ENCODE measurements at regions not wholly inside any gene's neighbourhood (a gene's known extent, or its start where the extent isn't known, plus 50 kb on each side); places are given as distances from the start of the nearest gene placed in this dataset.

GRCh38 chr16:52184336-52184735, 362.6 kb downstream of the TOX3 start:
- Histone ChIP-seq H3K4me2 (ENCODE audit: insufficient read depth, low read length) (no peak overlapping the region), H4K20me1 (ENCODE audit: insufficient read depth, low read length) (no peaks in the 10 kb centered on the region), H2AFZ (ENCODE audit: low read length) (no peak overlapping the region), H3K27me3 (ENCODE audit: insufficient read depth, low read length) (no peaks in the 10 kb centered on the region), H3K9me3 (ENCODE audit: low read depth, low read length) (no peaks in the 10 kb centered on the region), H3K27ac (ENCODE audit: low read depth, low read length) (no peak overlapping the region), H3K79me2 (ENCODE audit: insufficient read depth, low read length) (no peaks in the 10 kb centered on the region), H3K4me1 (ENCODE audit: insufficient read depth, low read length) (no peaks in the 10 kb centered on the region), H3K36me3 (ENCODE audit: insufficient read depth, low read length) (no peaks in the 10 kb centered on the region), H3K4me3 (ENCODE audit: insufficient read depth, low read length) (no peak overlapping the region)
- DNase-seq (ENCODE audit: insufficient read length, low spot score, missing footprints) = no peak
- TF ChIP-seq, protein P1, sequence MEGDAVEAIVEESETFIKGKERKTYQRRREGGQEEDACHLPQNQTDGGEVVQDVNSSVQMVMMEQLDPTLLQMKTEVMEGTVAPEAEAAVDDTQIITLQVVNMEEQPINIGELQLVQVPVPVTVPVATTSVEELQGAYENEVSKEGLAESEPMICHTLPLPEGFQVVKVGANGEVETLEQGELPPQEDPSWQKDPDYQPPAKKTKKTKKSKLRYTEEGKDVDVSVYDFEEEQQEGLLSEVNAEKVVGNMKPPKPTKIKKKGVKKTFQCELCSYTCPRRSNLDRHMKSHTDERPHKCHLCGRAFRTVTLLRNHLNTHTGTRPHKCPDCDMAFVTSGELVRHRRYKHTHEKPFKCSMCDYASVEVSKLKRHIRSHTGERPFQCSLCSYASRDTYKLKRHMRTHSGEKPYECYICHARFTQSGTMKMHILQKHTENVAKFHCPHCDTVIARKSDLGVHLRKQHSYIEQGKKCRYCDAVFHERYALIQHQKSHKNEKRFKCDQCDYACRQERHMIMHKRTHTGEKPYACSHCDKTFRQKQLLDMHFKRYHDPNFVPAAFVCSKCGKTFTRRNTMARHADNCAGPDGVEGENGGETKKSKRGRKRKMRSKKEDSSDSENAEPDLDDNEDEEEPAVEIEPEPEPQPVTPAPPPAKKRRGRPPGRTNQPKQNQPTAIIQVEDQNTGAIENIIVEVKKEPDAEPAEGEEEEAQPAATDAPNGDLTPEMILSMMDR (IDR thresholded peaks at IDR 0.05; ENCODE audit: extremely low read depth, low read depth, low read length) = no peak

- Histone ChIP-seq H2AFZ (ENCODE audit: low read length) (no peak overlapping the region), H3K36me3 (ENCODE audit: insufficient read depth, low read length) (no peaks in the 10 kb centered on the region), H3K27me3 (ENCODE audit: insufficient read depth, low read length) (no peaks in the 10 kb centered on the region), H3K79me2 (ENCODE audit: insufficient read depth, low read length) (no peaks in the 10 kb centered on the region), H3K4me3 (ENCODE audit: insufficient read depth, low read length) (no peak overlapping the region), H3K4me1 (ENCODE audit: insufficient read depth, low read length) (no peaks in the 10 kb centered on the region), H3K27ac (ENCODE audit: low read depth, low read length) (no peak overlapping the region), H4K20me1 (ENCODE audit: insufficient read depth, low read length) (no peaks in the 10 kb centered on the region), H3K4me2 (ENCODE audit: insufficient read depth, low read length) (no peak overlapping the region), H3K9me3 (ENCODE audit: low read depth, low read length) (no peaks in the 10 kb centered on the region)
- no peak for DNase-seq (ENCODE audit: insufficient read length, low spot score, missing footprints)
- TF ChIP-seq, protein P1 (IDR thresholded peaks at IDR 0.05; ENCODE audit: extremely low read depth, low read depth, low read length) = no peak
Measured at GRCh38 chr16:52182840-52183239, 364.1 kb downstream of the TOX3 start.

DNA sequence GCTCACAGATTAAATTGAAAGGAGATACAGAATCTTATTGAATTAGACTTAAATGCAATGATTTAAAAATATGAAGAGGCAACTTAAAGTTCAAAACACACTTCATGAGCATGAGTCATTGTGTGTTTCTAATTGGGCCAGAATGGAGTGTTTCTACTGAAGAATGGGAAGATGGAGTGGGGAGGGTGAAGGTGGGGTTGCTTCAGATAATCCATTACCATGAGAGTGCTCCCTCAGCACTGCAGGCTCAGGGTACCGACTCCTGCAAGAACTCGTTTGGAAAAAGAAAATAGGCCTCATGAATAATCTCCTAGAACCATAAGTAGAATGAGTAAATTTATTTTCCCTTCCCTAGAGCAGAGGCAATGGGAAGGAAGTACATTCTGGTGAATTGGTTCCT, 372.8 kb downstream of the TOX3 start:
- H3K27ac ChIP-seq (ENCODE audit: low read depth, low read length) = no peak overlapping the region
- H3K9me3 ChIP-seq (ENCODE audit: low read depth, low read length) = no peaks in the 10 kb centered on the region
- no peak overlapping the region for H3K4me3 ChIP-seq (ENCODE audit: insufficient read depth, low read length)
- no peaks in the 10 kb centered on the region for H3K36me3 ChIP-seq (ENCODE audit: insufficient read depth, low read length)
- no peaks in the 10 kb centered on the region for H3K79me2 ChIP-seq (ENCODE audit: insufficient read depth, low read length)
- no peaks in the 10 kb centered on the region for H3K4me1 ChIP-seq (ENCODE audit: insufficient read depth, low read length)
- TF ChIP-seq, protein P1 (IDR thresholded peaks at IDR 0.05; ENCODE audit: extremely low read depth, low read depth, low read length) = no peak
- DNase-seq (ENCODE audit: insufficient read length, low spot score, missing footprints) = no peak
- no peak overlapping the region for H2AFZ ChIP-seq (ENCODE audit: low read length)
- no peaks in the 10 kb centered on the region for H4K20me1 ChIP-seq (ENCODE audit: insufficient read depth, low read length)
- H3K4me2 ChIP-seq (ENCODE audit: insufficient read depth, low read length) = no peak overlapping the region
- H3K27me3 ChIP-seq (ENCODE audit: insufficient read depth, low read length) = no peaks in the 10 kb centered on the region

GRCh38 chr16:52171481-52171880, 375.5 kb downstream of the TOX3 start:
- TF ChIP-seq, protein P1 (IDR thresholded peaks at IDR 0.05; ENCODE audit: extremely low read depth, low read depth, low read length) = no peak
- Histone ChIP-seq H4K20me1 (ENCODE audit: insufficient read depth, low read length) (no peaks in the 10 kb centered on the region), H3K9me3 (ENCODE audit: low read depth, low read length) (no peaks in the 10 kb centered on the region), H3K4me2 (ENCODE audit: insufficient read depth, low read length) (no peak overlapping the region), H3K4me1 (ENCODE audit: insufficient read depth, low read length) (no peaks in the 10 kb centered on the region), H3K79me2 (ENCODE audit: insufficient read depth, low read length) (no peaks in the 10 kb centered on the region), H2AFZ (ENCODE audit: low read length) (no peak overlapping the region), H3K4me3 (ENCODE audit: insufficient read depth, low read length) (no peak overlapping the region), H3K27ac (ENCODE audit: low read depth, low read length) (no peak overlapping the region), H3K27me3 (ENCODE audit: insufficient read depth, low read length) (no peaks in the 10 kb centered on the region), H3K36me3 (ENCODE audit: insufficient read depth, low read length) (no peaks in the 10 kb centered on the region)
- no peak for DNase-seq (ENCODE audit: insufficient read length, low spot score, missing footprints)
